ENCODE measurements at regions not wholly inside any gene's neighbourhood (a gene's known extent, or its start where the extent isn't known, plus 50 kb on each side); places are given as distances from the start of the nearest gene placed in this dataset.
"Not testable (repeated sequence)": the region's sequence is repeated elsewhere in the genome, so short reads cannot be mapped to it uniquely, and the experiment has no call there.

DNA sequence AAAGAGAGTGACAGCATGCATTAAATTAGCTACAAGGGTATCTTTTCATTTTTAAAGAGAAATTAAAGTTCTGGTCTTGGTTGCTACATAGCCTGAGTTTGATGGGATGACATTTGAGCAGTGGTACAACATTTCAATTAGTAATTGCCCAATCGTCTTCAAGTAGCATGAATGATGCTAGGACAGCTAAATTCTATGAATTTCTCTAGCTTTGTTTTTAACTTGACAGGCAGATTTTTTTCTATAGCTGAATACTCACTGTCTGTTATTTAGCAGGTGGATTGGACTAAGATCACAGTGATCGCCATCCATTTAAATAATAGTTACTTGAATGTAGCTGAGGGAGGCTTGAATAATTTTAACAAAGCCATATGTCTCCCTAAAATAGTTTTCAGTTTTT, 162.2 kb downstream of the OXSM start:
- no peak for DNase-seq

DNA sequence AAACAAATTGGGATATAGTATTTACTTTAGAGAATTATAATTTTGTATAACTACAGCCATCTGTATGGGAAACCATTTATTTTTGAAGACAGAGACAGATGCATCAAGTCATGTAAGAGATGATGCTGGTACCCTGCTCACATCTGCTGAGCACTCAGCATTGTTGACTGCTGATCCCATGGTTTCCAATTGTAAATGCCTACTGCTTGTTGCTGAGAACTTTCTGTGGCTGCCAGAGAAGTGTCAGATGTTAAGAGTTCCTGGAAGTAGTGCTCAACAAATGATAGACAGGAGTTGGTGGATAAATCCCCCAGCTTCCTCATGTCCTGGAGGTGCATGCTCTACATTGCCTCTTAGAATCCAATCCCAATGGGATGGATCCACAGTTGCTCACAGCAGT, 167.1 kb downstream of the OXSM start:
- DNase-seq = no peak

DNA sequence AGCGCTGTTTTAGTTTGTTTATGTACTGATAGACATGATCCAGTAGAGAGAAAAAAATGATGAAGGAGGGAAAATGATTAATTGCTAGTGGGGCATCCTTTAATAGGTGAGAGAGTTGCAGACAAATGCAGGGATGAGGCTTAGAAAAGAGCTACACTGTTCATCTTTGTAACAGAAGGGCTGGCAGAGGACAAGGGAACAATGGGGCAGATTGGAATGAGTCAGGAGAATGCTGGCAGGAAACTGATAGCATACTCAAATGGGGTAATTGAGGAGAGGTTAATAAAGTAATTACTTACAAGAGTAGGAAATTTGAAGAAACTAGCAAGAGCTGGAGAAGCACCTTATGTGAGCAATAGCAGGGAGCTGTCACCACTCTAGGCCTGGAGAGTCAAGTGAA, 170.9 kb downstream of the OXSM start:
- DNase-seq = no peak

DNA sequence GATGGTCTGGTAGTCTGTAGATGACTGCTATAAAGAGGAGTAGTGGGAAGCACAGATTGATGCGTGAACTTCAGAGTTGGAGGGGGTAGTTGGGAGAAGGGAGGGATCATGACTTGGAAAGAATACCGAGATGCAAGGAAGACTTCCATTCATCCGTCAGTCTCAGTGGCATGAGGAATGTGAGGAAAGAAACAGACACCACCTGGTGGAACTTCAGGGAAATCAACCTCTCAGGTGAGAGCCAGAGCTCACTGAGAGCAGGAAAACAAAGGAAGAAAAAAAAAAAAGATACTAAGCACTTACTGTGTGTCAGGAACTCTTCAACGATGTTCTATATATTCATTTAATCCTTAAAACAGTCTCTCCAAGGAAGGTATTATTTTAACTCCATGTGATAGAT, 172.4 kb downstream of the OXSM start:
- DNase-seq = no peak

DNA sequence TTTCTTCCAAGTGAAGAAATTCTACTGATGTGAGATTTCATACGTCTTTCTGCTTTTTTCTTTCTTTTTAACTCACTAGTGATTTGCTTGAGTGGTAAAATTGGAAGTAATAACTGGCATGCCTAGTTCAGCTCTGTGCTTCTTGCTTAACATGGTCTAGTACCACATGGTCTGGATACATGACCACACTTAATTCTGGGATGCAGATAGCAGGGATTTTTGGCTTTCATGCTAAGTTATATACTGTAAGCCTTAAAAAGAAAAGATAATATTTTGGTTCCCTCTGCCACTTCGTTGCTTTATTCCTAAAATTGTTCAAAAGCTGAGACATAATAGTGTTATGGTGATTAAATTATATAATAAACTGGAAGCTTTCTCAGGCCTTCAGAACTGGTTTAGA, 174.3 kb downstream of the OXSM start:
- DNase-seq = no peak

DNA sequence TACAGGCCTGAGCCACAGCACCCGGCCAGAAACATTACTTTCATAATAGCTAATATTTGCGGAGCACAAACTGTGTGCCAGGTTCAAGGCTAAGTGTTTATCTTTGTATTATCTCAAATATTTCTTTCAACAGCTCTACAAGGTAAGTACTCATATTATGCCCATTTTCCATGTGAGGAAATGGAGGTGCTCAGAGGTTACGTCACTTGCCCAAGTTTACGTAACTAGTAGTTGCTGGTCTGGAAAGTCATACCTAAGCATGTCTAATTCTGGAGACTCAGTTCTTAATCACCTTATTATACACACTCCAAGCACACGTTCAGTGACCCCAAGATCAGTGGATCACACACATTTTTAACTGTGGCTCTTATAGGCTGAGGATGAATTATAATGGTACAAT, 177.5 kb downstream of the OXSM start:
- no peak for DNase-seq

DNA sequence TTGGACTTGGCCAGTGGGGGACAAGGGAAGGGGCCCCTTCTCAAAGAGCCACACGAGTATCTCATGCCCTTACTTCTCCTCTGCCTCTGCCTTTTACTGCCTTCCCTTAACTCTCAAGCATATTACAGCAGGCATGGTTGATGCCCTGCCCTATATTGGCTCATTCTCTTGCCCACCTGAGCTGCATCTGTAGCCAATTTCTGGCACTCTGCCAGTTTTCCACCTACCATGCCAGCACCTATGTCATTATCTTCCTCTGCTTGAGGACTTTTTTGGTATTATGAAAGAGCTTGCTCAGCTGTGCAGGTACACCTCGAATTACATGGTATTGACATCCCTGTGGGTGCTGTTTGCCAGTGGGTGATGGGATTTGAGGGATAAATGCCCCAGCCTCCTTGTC, 181.8 kb downstream of the OXSM start:
- DNase-seq = no peak

DNA sequence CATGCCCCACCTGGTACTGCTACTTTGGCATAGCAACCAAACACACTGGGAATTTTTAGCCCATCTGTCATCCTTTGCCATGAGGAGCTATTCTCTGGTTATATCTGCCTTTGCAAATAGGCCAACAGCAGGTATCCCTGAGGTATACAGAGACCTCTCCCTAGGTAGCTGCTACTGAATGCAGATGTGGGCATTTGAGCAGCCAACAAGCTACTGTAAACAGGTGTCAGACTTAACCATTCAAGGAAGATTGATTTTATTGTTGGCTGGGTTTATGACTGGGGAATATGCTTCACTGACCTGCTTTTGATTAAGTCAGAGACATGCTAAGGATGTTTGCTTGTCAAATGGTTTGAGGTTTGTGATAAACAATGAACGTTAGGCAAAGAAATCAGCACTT, 183.2 kb downstream of the OXSM start:
- DNase-seq = no peak

DNA sequence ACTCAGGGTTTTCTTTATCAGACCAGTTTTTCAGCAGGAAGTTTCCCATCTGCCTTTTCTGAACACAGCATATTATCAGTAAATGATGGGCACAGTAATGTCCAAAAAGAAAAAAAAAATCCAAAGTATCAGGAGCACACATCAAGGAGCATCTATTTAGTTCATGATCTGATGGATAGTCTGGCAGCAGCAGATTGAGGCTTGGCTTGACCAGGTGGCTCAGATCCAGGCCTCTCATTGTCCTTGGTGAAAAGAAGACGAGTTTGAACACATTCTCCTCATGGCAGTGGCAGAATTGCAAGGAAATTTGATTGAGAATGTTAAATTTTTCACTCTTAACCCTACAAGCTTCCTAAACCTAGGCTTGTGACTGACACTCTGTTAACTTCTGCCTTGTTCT, 192.9 kb downstream of the OXSM start:
- DNase-seq = no peak

DNA sequence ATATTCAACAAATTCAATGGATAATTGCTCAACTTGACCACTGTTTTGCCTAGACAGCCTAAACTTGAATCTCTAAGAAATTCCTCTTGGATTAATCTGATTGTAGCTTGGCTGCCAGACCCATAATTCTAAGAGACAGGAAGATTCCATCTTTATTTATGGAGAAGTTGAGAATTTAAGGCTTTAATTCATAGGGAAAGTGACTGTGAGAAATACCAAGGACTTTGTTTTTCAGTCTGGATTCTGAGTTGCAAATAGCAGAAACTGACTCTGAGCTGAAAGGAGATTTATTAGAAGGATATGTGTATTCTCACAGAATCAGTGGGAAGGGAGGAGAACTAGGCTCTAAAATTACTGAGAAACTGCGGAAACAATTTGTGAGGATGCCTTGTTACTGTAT, 195.7 kb downstream of the OXSM start:
- DNase-seq = no peak

DNA sequence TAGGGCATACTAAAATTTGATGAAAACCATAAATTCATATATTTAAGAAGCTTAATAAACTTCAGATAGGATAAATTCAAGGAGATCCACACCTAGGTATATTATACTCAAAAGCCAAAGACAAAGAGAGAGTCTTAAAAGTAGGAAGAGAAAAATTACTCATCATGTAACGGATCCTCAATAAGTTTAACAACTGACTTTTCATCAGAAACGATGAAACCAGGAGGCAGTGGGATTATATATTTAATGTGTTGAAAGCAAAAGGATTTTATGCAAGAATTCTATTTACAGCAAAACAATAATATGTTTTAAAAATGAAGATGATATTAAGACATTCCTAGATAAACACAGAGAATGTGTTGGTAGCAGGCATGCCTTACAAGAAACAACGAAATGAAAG, 202.7 kb downstream of the OXSM start:
- DNase-seq = no peak

DNA sequence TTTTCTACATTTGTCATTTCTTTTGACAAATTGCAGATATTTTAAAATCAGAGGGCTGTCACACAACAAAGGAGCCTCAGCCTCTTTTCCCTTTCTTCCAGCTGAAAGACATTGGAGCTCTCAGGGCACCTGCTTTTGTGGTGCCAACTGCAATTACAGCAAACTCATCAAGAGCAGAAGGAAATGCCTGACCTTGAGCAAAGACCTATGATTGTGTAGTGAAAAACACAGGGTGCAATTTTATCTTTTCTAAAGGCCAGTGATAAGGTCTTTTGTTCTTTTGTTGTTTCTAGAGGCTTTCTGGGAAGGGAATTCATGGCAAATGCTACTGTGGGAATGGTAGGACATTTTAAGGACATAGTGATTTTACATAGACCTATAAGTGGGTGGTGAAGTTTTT, 214.3 kb downstream of the OXSM start:
- no peak for DNase-seq

DNA sequence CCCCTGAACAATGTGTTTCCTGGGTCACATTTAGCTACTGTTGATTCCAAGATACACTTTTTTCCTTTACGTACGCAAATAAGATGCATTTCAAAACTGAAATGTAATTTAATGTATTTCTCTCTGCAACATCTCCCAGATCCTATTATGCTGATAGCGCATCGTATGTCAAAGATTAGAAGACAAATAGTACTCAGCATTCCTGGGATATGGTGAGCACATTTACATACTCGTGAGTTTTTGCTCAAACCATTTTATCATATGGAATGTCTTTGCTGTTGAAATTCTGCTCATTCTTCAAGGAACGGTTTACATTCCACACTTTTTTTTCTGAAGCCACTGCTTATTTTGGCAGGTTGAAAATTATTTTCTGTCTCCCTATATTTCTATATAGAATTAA, 221.4 kb downstream of the OXSM start:
- DNase-seq = no peak

DNA sequence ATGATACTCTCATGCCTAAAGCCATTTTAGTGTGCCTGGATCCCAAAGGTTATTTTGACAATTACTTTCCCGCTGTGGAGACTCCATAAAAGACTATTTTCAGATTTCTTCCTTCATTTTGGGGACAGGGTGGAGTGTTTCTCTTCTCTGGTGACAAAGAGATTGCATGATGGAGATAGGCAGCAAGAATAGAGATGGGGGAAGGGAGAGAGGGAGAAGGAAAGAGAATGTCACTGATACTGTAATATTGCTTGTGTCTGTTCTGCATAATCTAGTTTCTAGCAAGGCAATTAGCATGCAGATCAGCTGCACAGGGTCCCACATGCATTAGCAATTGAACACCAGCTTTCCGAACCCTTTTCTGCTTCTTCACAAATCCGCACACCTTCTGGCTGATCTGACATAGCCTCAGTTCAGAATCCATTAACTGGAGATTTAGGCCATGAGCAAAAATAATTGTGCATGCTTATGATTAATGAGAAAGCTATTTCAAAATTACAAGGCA, 222.4 kb downstream of the OXSM start:
- no peak for DNase-seq

DNA sequence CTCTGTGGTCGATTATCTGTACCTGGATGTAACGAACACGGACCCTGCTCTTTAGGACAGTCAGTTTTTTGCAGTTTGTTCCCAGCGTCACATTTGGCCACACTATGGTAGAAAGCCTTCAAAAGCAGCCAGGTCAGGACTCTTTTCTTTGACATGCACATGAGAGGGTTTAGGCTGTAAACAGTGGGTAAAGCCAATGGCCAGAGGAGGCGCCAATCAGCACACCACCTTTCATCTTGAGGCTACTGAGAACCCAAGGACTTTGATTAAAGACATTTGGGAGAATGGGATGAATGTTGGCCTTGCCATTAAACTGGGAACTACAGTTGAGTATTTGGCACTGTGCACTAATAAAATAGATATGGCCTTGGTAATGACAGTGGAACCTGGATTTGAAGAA, 225.9 kb downstream of the OXSM start:
- DNase-seq = no peak

DNA sequence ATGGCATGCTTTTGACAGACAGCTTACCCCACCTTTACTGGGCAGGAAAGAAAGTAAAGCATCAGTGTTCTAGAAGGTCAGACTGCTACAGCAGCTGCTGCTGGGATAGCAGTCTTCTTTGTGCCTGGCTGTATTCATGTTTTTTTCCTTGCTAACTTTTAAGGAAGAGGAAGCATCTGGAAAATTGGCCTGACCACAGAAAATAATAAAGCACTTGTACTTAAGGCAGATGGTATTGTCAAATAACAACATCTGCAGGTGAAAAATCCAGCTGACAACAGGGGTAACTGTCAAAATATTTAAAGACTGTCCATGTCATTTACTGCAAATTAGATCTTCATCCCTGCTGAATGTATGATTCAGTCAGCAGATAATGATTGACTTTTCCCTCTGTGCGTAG, 229.0 kb downstream of the OXSM start:
- DNase-seq = no peak

DNA sequence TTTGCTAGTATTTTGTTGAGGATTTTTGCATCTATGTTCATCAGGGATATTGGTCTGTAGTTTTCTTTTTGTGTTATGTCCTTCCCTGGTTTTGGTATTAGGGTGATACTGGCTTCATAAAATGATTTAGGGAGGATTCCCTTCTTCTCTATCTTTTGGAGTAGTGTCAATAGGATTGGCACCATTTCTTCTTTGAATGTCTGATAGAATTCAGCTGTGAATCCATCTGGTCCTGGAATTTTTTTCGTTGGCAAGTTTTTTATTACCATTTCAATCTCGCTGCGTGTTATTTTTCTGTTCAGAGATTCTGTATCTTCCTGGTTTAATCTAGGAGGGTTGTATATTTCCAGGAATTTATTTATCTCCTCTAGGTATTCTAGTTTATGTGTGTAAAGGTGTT, 234.3 kb downstream of the OXSM start:
- DNase-seq = not testable (repeated sequence)

DNA sequence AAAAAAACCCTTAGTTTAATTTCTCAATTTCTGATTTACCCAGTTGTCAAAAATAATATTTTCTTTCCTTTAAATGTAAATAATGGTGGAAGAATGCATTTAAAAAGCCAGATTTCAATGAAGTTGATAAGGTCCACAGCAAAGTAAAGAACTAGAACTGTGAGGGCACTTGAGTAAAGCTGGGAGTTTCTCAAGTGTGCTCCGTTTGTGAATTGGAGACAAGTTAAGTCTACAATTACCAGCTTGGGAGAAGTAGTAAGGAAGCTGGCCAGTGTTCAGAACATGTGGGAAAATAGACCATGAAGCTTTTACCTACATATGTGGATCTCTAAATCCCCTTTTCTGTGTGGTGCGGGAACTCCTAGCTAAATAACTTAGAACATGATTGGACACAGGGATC, 239.4 kb downstream of the OXSM start:
- DNase-seq = no peak

DNA sequence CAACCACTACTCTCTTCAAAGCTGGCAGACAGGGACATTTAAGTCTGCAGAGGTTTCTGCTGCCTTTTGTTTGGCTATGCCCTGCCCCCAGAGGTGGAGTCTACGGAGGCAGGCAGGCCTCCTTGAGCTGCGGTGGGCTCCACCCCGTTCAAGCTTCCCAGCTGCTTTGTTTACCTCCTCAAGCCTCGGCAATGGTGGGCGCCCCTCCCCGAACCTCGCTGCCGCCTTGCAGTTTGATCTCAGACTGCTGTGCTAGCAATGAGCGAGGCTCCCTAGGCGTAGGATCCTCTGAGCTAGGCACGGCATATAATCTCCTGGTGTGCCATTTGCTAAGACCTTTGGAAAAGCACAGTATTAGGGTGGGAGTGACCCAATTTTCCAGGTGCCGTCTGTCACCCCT, 252.2 kb downstream of the OXSM start:
- DNase-seq = not testable (repeated sequence)

DNA sequence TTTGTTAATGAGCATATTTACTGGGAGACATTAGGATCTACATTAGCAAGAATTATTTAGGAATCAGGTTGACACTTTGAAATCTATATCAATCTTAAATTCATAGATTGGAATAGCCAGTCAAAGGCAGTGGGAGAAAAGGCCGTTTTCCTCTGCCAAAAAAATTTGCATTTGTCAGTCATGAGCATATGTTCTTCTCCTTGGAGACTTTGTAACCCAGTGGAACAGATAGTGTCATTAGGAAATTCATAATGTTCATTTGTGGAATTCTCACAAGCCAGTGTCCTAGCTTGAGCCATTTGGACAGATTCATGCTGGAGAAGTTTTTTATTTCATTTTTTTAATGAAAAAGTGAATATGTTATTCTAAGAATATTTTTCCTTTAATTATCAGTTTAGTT, 260.1 kb downstream of the OXSM start:
- DNase-seq = no peak

DNA sequence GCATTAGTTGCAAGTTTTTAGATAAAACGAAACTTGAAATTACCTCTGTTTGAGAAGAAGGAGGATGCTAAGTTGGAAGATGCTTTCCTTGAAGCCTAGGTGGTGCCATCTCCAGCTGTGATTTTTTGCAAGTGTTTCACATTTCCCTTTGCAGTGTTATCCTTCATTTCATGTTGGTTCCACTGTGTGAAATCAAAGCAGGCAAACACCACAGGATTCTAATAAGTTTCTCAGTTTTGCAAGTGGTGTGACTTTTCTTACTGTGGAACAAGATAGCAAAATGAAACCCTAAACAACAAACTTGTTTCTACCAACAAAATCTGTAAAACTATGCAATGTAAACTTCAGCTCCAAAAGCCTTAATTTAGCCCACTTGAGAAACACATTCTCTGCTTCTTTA, 260.9 kb downstream of the OXSM start:
- no peak for DNase-seq

DNA sequence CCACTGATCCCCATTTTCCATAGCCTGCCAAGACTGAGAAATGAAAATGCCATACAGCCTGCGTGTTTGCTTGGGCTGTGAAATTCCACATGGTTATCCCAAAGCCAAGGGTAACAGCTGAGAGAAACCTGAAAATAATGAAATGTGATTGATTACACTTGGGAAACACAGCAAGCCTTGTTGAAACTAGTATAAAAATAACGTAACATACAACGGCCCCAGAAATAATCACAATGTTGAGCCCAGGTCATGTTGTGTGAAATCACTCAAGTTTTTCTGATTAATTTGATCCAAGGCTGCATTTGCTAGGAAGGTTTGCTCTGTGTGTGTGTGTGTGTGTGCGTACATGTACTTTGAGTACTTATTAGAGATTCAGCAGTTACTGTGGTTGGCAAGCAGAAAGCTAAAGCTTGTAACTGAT, 269.0 kb downstream of the OXSM start:
- DNase-seq = peak; percentile 18

DNA sequence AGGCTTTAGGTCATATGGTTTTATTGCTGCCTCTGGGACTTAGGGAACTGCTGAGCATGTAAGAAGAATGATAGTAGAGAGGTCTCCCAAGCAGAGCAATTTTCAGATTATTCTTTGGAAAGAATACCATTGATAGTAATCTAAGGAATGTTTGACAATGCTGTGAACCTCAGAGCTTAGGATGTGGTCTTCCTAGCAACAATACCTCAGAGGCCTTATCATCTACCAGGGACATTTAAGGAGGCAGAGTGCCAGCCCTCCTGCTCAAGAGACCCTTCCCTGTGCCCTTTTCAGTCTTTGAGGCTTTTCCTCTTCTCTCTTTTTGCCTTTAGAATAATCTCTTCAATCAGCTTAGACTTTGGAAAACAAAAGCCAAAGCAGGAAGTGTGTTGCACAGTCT, 272.1 kb downstream of the OXSM start:
- no peak for DNase-seq

DNA sequence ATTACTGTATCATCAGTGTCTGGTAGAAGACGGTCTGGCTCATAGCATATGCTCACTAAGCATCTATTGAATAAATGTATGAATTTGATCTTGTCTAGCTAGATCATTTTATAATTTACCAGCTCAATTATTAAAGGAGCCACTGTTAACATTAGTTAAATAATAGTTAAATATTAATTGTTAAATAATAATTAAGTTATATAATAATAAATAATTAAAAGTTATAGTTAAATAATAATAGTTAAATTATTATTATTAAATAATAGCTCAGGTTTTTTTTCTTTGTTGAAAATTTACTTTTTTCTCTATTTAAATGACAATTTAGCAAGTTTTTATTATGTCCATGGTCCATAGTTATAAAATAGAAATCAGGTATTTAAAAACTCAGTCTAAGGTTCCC, 274.4 kb downstream of the OXSM start:
- DNase-seq = no peak

DNA sequence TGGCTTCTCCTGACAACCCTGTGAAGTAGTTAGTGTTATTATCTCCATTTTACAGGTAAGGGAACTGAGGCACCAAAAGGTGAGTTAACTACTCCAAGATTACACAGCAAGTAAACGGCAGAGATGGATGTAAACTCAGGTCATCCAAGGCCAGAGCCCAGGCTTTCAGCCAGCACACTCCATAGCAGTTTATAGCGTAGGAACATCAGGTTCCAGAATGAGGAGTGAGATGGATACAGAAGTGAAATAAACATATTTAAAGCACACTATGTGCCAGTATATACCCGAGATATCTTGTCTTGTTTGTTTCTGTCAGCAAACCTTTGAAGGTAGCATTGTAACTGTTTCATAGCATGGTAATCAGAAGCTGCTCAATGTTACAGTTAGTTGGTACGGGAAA, 279.0 kb downstream of the OXSM start:
- no peak for DNase-seq

DNA sequence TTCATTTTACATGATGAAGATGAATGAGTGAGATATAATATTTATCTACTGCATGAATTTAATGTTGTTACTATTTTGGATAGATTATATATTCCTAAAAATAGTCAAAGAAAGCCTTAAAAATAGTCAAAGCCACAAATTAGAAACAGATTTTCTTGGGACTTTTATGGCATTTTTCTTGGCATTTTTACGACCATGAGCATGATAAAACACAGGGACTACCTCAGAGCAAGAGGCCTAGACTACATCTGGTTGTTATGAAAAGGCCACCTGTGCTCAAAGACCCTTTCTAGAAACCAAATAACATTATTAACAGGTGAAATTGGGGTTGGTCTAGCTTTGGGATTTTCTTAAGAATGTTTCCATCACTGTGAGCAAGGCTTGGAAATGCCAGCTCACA, 281.0 kb downstream of the OXSM start:
- DNase-seq = no peak
